ENCODE measurements at regions not wholly inside any gene's neighbourhood (a gene's known extent, or its start where the extent isn't known, plus 50 kb on each side); places are given as distances from the start of the nearest gene placed in this dataset.

GRCh38 chr5:174291162-174291561, 245.7 kb downstream of the NSG2 start:
- TF ChIP-seq CTCF (IDR thresholded peaks at IDR 0.05) (no peak), EP300 (IDR thresholded peaks at IDR 0.05) (no peak), POLR2AphosphoS5 (IDR thresholded peaks at IDR 0.05) (no peak)

All from suprapubic skin (tissue), 4 donors.